SK-N-SH (cell line): ENCODE measurements at regions not wholly inside any gene's neighbourhood (a gene's known extent, or its start where the extent isn't known, plus 50 kb on each side); places are given as distances from the start of the nearest gene placed in this dataset.

Source experiments
- CTCF ChIA-PET: fragments of 300-600, 350-600 bp; formaldehyde crosslinking; extraction: SDS; loops from one replicate; lab custom pipeline; 2021; lab: Yijun Ruan, JAX
- POLR2A ChIA-PET: fragments of 350-600 bp; sonication (Branson Sonifier 250); formaldehyde crosslinking; extraction: SDS; loops from one replicate; lab custom pipeline; 2020; ENCODE audit warnings: antibody characterized with exemption, inconsistent platforms; lab: Yijun Ruan, JAX
- DNase-seq: peaks from one replicate; pipeline ENCODE4 v3.0.0; 2012
- H2AFZ ChIP-seq: fragments of 200-600 bp; sonication (generic); 2 replicates; pipeline ENCODE4 v1.8.1; 2016; ENCODE audit warnings: antibody characterized with exemption, mild to moderate bottlenecking, low read depth
- H3F3A ChIP-seq: fragments of 200-600 bp; sonication (generic); replicated peaks from 2 replicates; pipeline ENCODE3; 2016; ENCODE audit warnings: antibody characterized with exemption, mild to moderate bottlenecking; ENCODE audit not compliant: insufficient read depth
- H3K27ac ChIP-seq, 2 experiments: fragments of 200-500 bp in 1 of 2; fragments of 200-600 bp in 1 of 2; sonication (Bioruptor generic) in 1 of 2; sonication (generic), shearing (Covaris generic) in 1 of 2; 2 replicates each; pipeline versions ENCODE4 v1.5.1 to v1.6.1; 2014 to 2016; ENCODE audit warnings: low read depth in 2 of 2, inconsistent platforms in 1 of 2, low read length in 1 of 2, mild to moderate bottlenecking in 1 of 2, mixed read lengths in 1 of 2
- H3K27me3 ChIP-seq: fragments of 200-600 bp; sonication (generic), shearing (Covaris generic); 2 replicates; pipeline ENCODE4 v1.6.1; 2016; ENCODE audit warnings: mixed run types; ENCODE audit not compliant: insufficient read depth
- H3K36me3 ChIP-seq, 2 experiments: fragments of 200-500 bp in 1 of 2; fragments of 200-600 bp in 1 of 2; sonication (Bioruptor generic) in 1 of 2; sonication (generic) in 1 of 2; replicated peaks in 1 of 2; 2 replicates each; pipeline versions ENCODE3 to v1.5.1; 2014 to 2016; ENCODE audit warnings: low read length in 1 of 2, mild to moderate bottlenecking in 1 of 2; ENCODE audit not compliant: insufficient read depth in 2 of 2, control insufficient read depth in 1 of 2
- H3K4me1 ChIP-seq, 2 experiments: fragments of 200-500 bp in 1 of 2; fragments of 200-600 bp in 1 of 2; sonication (Bioruptor generic) in 1 of 2; sonication (generic), shearing (Covaris generic) in 1 of 2; 2 replicates each; pipeline versions ENCODE4 v1.5.1 to v1.6.1; 2014 to 2016; ENCODE audit warnings: low read depth in 1 of 2, low read length in 1 of 2, mixed run types in 1 of 2; ENCODE audit not compliant: insufficient read depth in 2 of 2, control insufficient read depth in 1 of 2
- H3K4me2 ChIP-seq: fragments of 200-600 bp; sonication (generic), shearing (Covaris generic); 2 replicates; pipeline ENCODE4 v1.6.1; 2017; ENCODE audit warnings: mixed run types
- H3K4me3 ChIP-seq, 2 experiments: fragments of 200-500 bp in 1 of 2; fragments of 200-600 bp in 1 of 2; sonication (Bioruptor generic) in 1 of 2; sonication (generic), shearing (Covaris generic) in 1 of 2; 2 replicates each; pipeline versions ENCODE4 v1.5.1 to v1.8.1; 2014 to 2016; ENCODE audit warnings: low read depth in 2 of 2, inconsistent platforms in 1 of 2, low read length in 1 of 2, mild to moderate bottlenecking in 1 of 2, mixed read lengths in 1 of 2, moderate library complexity in 1 of 2
- H3K79me2 ChIP-seq: fragments of 200-600 bp; sonication (generic); 2 replicates; pipeline ENCODE4 v1.8.1; 2017; ENCODE audit warnings: mild to moderate bottlenecking; ENCODE audit not compliant: insufficient read depth
- H3K9ac ChIP-seq: fragments of 200-600 bp; sonication (generic); 2 replicates; pipeline ENCODE4 v1.6.1; 2017; ENCODE audit warnings: mixed run types
- H3K9me2 ChIP-seq: fragments of 200-600 bp; sonication (generic); 2 replicates; pipeline ENCODE4 v1.6.1; 2017; ENCODE audit warnings: mixed run types
- H3K9me3 ChIP-seq: fragments of 200-600 bp; sonication (generic); 2 replicates; pipeline ENCODE4 v1.6.1; 2017; ENCODE audit warnings: mixed run types, mild to moderate bottlenecking, moderate library complexity
- H4K20me1 ChIP-seq: fragments of 200-600 bp; sonication (generic); 2 replicates; pipeline ENCODE4 v1.6.1; 2017; ENCODE audit warnings: mild to moderate bottlenecking, mixed run types; ENCODE audit not compliant: insufficient read depth
- EP300 ChIP-seq, 2 experiments: IDR thresholded peaks; 2 replicates each; pipeline versions ENCODE4 v1.4.0 to v1.6.1; 2012; ENCODE audit warnings: borderline replicate concordance in 1 of 2, low read depth in 1 of 2, low read length in 1 of 2
- FOSL2 ChIP-seq: IDR thresholded peaks from 2 replicates; pipeline ENCODE4 v1.4.0; 2012; ENCODE audit warnings: low read depth, mild to moderate bottlenecking, moderate library complexity, borderline replicate concordance
- GABPA ChIP-seq: IDR thresholded peaks from 2 replicates; pipeline ENCODE4 v1.4.0; 2012; ENCODE audit warnings: low read depth, mild to moderate bottlenecking
- GATA2 ChIP-seq: sonication (generic); formaldehyde crosslinking; IDR thresholded peaks from 2 replicates; pipeline ENCODE4 v1.5.0; 2020; ENCODE audit warnings: mild to moderate bottlenecking, missing genetic modification reagents
- JUND ChIP-seq: IDR thresholded peaks from 2 replicates; pipeline ENCODE4 v1.4.0; 2012
- MXI1 ChIP-seq: IDR thresholded peaks from 2 replicates; pipeline ENCODE4 v1.6.1; 2012; ENCODE audit warnings: mild to moderate bottlenecking, low read depth, low read length, improper control_type of control experiment
- NFIC ChIP-seq: IDR thresholded peaks from 2 replicates; pipeline ENCODE4 v1.4.0; 2012; ENCODE audit warnings: borderline replicate concordance
- NRF1 ChIP-seq: IDR thresholded peaks from 2 replicates; pipeline ENCODE4 v1.6.1; 2012; ENCODE audit warnings: low read depth, mild to moderate bottlenecking, low read length
- RAD21 ChIP-seq: IDR thresholded peaks from 2 replicates; pipeline ENCODE4 v1.6.1; 2012; ENCODE audit warnings: mild to moderate bottlenecking, low read length
- RCOR1 ChIP-seq: fragments of 150-350 bp; IDR thresholded peaks from 2 replicates; pipeline ENCODE4 v1.6.1; 2017; ENCODE audit warnings: antibody characterized with exemption, low read length
- REST ChIP-seq: IDR thresholded peaks from 2 replicates; pipeline ENCODE4 v1.6.1; 2012; ENCODE audit warnings: mild to moderate bottlenecking, low read depth, low read length, moderate library complexity
- RXRA ChIP-seq: IDR thresholded peaks from 2 replicates; pipeline ENCODE4 v1.4.0; 2012; ENCODE audit warnings: low read depth, mild to moderate bottlenecking, borderline replicate concordance
- SIN3A ChIP-seq: IDR thresholded peaks from 2 replicates; pipeline ENCODE4 v1.6.1; 2012; ENCODE audit warnings: low read depth, mild to moderate bottlenecking, low read length, moderate library complexity, borderline replicate concordance
- SMC3 ChIP-seq: IDR thresholded peaks from 2 replicates; pipeline ENCODE4 v1.6.1; 2012; ENCODE audit warnings: low read depth, low read length, improper control_type of control experiment
- TCF12 ChIP-seq: IDR thresholded peaks from 2 replicates; pipeline ENCODE4 v1.4.0; 2012
- USF1 ChIP-seq: IDR thresholded peaks from 2 replicates; pipeline ENCODE4 v1.4.0; 2012; ENCODE audit warnings: low read depth, borderline replicate concordance
- YY1 ChIP-seq: IDR thresholded peaks from 2 replicates; pipeline ENCODE4 v1.4.0; 2012; ENCODE audit warnings: low read depth, mild to moderate bottlenecking
- WGBS: methylation state at CpG from one replicate; pipeline ENCODE4 v1.1.6; 2017; ENCODE audit warnings: low lambda C conversion rate; 5-methylcytosine and 5-hydroxymethylcytosine counted together
- TF ChIP-seq, protein P1 (sequence below): IDR thresholded peaks from 2 replicates; pipeline ENCODE4; 2012
- TF ChIP-seq, protein P2 (sequence below): IDR thresholded peaks from 2 replicates; pipeline ENCODE4 v1.4.0; 2012; ENCODE audit warnings: low read depth

- H3K27ac ChIP-seq: peak overlapping the region in 1 of 2 experiments; percentile 58; a peak in 2 of 4 replicates
- H3K9me3 ChIP-seq: no peaks in the 10 kb centered on the region
- no peaks in the 10 kb centered on the region for H3K9me2 ChIP-seq
- H3K36me3 ChIP-seq: peaks cover 12 to 17% of the 10 kb centered on the region in 2 experiments
- H3K4me1 ChIP-seq: peaks cover 9 to 10% of the 10 kb centered on the region in 2 experiments; a peak in 3 of 4 replicates
- H3K27me3 ChIP-seq: no peaks in the 10 kb centered on the region
- H3F3A ChIP-seq: peaks cover 7% of the 10 kb centered on the region
- CTCF ChIA-PET: interaction anchor here (0.6 to 1.6 kb wide), 2 partner anchors 1502 to 1819 kb away, joined by 3 to 5 read pairs; no protein-coding TSS in a partner anchor
- H3K9ac ChIP-seq: no peak overlapping the region
- 16% methylated on average over 2 of the region's 2 CpGs for WGBS
- peak; percentile 16 for DNase-seq
- H3K4me3 ChIP-seq: no peak overlapping the region
- peaks cover 2% of the 10 kb centered on the region; the same call in 1 of the 2 replicates for H4K20me1 ChIP-seq
- POLR2A ChIA-PET: no interaction called here
- no peak overlapping the region for H3K4me2 ChIP-seq
- H3K79me2 ChIP-seq: no peaks in the 10 kb centered on the region
- H2AFZ ChIP-seq: no peak overlapping the region
- TF ChIP-seq TCF12 (peak; percentile 90), RCOR1 (0 out of 2 replicates have a peak, but pooled peaks have one; percentile 27), GATA2 (CRISPR knock-in tag) (peak; percentile 84), YY1 (no peak), SMC3 (no peak), EP300 (IDR thresholded peaks at IDR 0.05; ENCODE audit: borderline replicate concordance in 1 of 2, low read depth in 1 of 2, low read length in 1 of 2) (peak; percentile 46 to 55; a peak in 3 of 4 replicates)
- TF ChIP-seq, protein P1, sequence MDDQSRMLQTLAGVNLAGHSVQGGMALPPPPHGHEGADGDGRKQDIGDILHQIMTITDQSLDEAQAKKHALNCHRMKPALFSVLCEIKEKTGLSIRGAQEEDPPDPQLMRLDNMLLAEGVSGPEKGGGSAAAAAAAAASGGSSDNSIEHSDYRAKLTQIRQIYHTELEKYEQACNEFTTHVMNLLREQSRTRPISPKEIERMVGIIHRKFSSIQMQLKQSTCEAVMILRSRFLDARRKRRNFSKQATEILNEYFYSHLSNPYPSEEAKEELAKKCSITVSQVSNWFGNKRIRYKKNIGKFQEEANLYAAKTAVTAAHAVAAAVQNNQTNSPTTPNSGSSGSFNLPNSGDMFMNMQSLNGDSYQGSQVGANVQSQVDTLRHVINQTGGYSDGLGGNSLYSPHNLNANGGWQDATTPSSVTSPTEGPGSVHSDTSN: peak; percentile 73
These were observed 416.6 kb downstream of the KLF12 start for GRCh38 chr13:73717632-73718031.

DNA sequence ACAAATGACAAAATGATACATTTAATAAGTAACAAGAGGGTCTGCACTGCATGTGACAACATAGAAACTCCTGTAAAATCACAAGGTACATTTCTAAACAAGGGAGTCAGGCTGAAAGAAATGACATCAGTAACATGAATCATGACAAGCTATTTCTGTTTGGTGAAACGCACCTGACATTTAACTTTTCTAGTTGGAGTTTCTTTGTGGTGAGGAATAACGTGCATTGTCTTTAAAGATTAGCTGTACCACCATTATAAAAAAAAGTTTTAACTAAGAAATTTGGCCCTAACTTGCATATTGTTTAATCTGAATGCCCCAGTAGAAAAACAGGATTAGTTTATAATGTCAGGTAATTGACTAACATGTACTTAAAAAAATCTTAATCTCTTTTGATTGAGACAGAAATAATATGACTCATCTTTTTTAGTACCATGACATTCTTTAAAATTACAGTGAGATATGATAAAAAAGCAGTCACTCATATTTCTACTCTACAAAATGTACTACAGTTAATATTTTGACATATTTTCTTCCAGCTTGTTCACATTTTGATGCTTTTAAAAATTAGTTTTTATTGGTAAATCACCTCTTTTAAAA lies 418.2 kb downstream of the KLF12 start:
- Histone ChIP-seq H3K4me1 (peaks cover 5 to 10% of the 10 kb centered on the region in 2 experiments; a peak in 2 of 4 replicates), H3K4me2 (no peak overlapping the region), H3F3A (peaks cover 7% of the 10 kb centered on the region), H3K9me3 (no peaks in the 10 kb centered on the region), H3K36me3 (peaks cover 20 to 21% of the 10 kb centered on the region in 2 experiments), H3K4me3 (no peak overlapping the region), H3K27ac (no peak overlapping the region), H2AFZ (no peak overlapping the region), H3K9ac (no peak overlapping the region), H3K9me2 (no peaks in the 10 kb centered on the region), H3K27me3 (no peaks in the 10 kb centered on the region), H3K79me2 (no peaks in the 10 kb centered on the region), H4K20me1 (no peaks in the 10 kb centered on the region)
- no peak for TF ChIP-seq TCF12
- no peak for TF ChIP-seq SMC3
- no peak for TF ChIP-seq MXI1
- no peak for TF ChIP-seq GABPA
- no peak for TF ChIP-seq RXRA
- TF ChIP-seq NFIC: no peak
- TF ChIP-seq, protein P2, sequence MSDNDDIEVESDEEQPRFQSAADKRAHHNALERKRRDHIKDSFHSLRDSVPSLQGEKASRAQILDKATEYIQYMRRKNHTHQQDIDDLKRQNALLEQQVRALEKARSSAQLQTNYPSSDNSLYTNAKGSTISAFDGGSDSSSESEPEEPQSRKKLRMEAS: no peak
- TF ChIP-seq NRF1: no peak
- TF ChIP-seq JUND: no peak
- no peak for TF ChIP-seq SIN3A
- TF ChIP-seq USF1: no peak
- TF ChIP-seq RAD21: no peak
- TF ChIP-seq REST: no peak
- TF ChIP-seq FOSL2: no peak
- POLR2A ChIA-PET: no interaction called here
- 91% methylated on average over 2 of the region's 2 CpGs for WGBS
- CTCF ChIA-PET: no interaction called here
- DNase-seq: no peak
